Sigmoid colon (tissue), 6 donors: ENCODE measurements at regions not wholly inside any gene's neighbourhood (a gene's known extent, or its start where the extent isn't known, plus 50 kb on each side); places are given as distances from the start of the nearest gene placed in this dataset.

ENCODE experiments used
- DNase-seq: peaks from one replicate; pipeline ENCODE4 v3.0.0-alpha.2; 2019
- H3K27ac ChIP-seq, 4 donors: fragments of 200-600 bp; sonication (generic); one replicate each; pipeline ENCODE4 v1.5.1; 2016 to 2019; ENCODE audit warnings: mild to moderate bottlenecking in 1 of 4
- H3K27me3 ChIP-seq, 3 donors: fragments of 200-600 bp; sonication (generic); one replicate each; pipeline ENCODE4 v1.5.1; 2019; ENCODE audit warnings: mild to moderate bottlenecking in 1 of 3
- H3K36me3 ChIP-seq, 4 donors: fragments of 200-600 bp; sonication (generic); one replicate each; pipeline ENCODE4 v1.5.1; 2016 to 2019
- H3K4me1 ChIP-seq, 4 donors: fragments of 200-600 bp; sonication (generic); one replicate each; pipeline ENCODE4 v1.5.1; 2017 to 2019
- H3K4me3 ChIP-seq, 4 donors: fragments of 200-600 bp; sonication (generic); one replicate each; pipeline ENCODE4 v1.5.1; 2017 to 2019; ENCODE audit warnings: mild to moderate bottlenecking in 2 of 4, moderate library complexity in 1 of 4
- H3K9me3 ChIP-seq, 4 donors: fragments of 200-600 bp in 3 of 4; sonication (generic) in 3 of 4; one replicate each; pipeline versions ENCODE4 v1.5.1 to v1.6.1; 2013 to 2019
- CTCF ChIP-seq, 4 experiments: fragments of 450-650 bp in 3 of 4; fragments of 200-600 bp in 1 of 4; IDR thresholded peaks; one replicate each; pipeline ENCODE4 v1.5.1; 2016 to 2019; ENCODE audit warnings: antibody characterized with exemption in 4 of 4, mild to moderate bottlenecking in 3 of 4, moderate library complexity in 2 of 4
- EP300 ChIP-seq, 4 donors: sonication (generic); formaldehyde crosslinking; IDR thresholded peaks; one replicate each; pipeline ENCODE4 v1.6.1; 2017; ENCODE audit warnings: antibody characterized with exemption in 4 of 4
- POLR2A ChIP-seq, 2 donors: fragments of 450-650 bp; IDR thresholded peaks; one replicate each; pipeline ENCODE4 v1.6.1; 2016; ENCODE audit warnings: antibody characterized with exemption in 2 of 2, mild to moderate bottlenecking in 2 of 2, moderate library complexity in 2 of 2
- POLR2AphosphoS5 ChIP-seq, 4 donors: sonication (generic); formaldehyde crosslinking; IDR thresholded peaks; one replicate each; pipeline ENCODE4 v1.6.1; 2017; ENCODE audit warnings: antibody characterized with exemption in 4 of 4
- WGBS, 2 donors: extraction: QIAGEN DNeasy Blood & Tissue Kit; methylation state at CpG; one replicate each; pipeline ENCODE4 v1.1.7; 2013; 5-methylcytosine and 5-hydroxymethylcytosine counted together
- intact Hi-C: fragments of 100-400 bp; cut with DNase I; formaldehyde crosslinking; loops from one replicate; pipeline ENCODE4 v1.15.1; 2023
- donor health status: healthy with polysubstance abuse.
- donor health status: healthy.

- H3K4me1 ChIP-seq = no peaks in the 10 kb centered on the region
- DNase-seq = no peak
- H3K4me3 ChIP-seq = no peak overlapping the region
- intact Hi-C loops = no loop called here
- no peak overlapping the region for H3K27ac ChIP-seq
- H3K27me3 ChIP-seq = no peaks in the 10 kb centered on the region
- TF ChIP-seq EP300 (IDR thresholded peaks at IDR 0.05) = no peak
- no peak for TF ChIP-seq POLR2AphosphoS5 (IDR thresholded peaks at IDR 0.05)
- TF ChIP-seq POLR2A (IDR thresholded peaks at IDR 0.05) = no peak
- no peak for TF ChIP-seq CTCF (IDR thresholded peaks at IDR 0.05)
- peaks cover 0 to 8% (median 0%) of the 10 kb centered on the region in 4 donors for H3K9me3 ChIP-seq
- no peaks in the 10 kb centered on the region for H3K36me3 ChIP-seq
- 77 to 78% methylated on average over 2 of the region's 2 CpGs for whole genome bisulfite sequencing, 2 donors
These were observed 824.9 kb downstream of the KCNJ2 start for GRCh38 chr17:70994194-70994593.

- TF ChIP-seq POLR2AphosphoS5 (IDR thresholded peaks at IDR 0.05) = no peak
- no peaks in the 10 kb centered on the region for H3K27me3 ChIP-seq
- H3K27ac ChIP-seq = no peak overlapping the region
- no peaks in the 10 kb centered on the region for H3K4me1 ChIP-seq
- intact Hi-C loops = no loop called here
- no peaks in the 10 kb centered on the region for H3K36me3 ChIP-seq
- H3K4me3 ChIP-seq = no peak overlapping the region
- peaks cover 0 to 8% (median 0%) of the 10 kb centered on the region in 4 donors for H3K9me3 ChIP-seq
- DNase-seq = no peak
These were observed 826.7 kb downstream of the KCNJ2 start for GRCh38 chr17:70995997-70996396.

GRCh38 chr17:71003736-71004135 lies 834.4 kb downstream of the KCNJ2 start:
- Histone ChIP-seq H3K4me3 (no peak overlapping the region), H3K9me3 (no peaks in the 10 kb centered on the region), H3K27ac (no peak overlapping the region), H3K27me3 (no peaks in the 10 kb centered on the region), H3K4me1 (no peaks in the 10 kb centered on the region), H3K36me3 (no peaks in the 10 kb centered on the region)
- no peak for TF ChIP-seq POLR2AphosphoS5 (IDR thresholded peaks at IDR 0.05)
- no peak for TF ChIP-seq EP300 (IDR thresholded peaks at IDR 0.05)
- no peak for TF ChIP-seq POLR2A (IDR thresholded peaks at IDR 0.05)
- TF ChIP-seq CTCF (IDR thresholded peaks at IDR 0.05) = no peak
- DNase-seq = no peak
- WGBS, 2 donors = 78 to 84% methylated on average over 12 of the region's 12 CpGs
- intact Hi-C loops = no loop called here

GRCh38 chr17:71004413-71004812 lies 835.1 kb downstream of the KCNJ2 start:
- Histone ChIP-seq H3K36me3 (no peaks in the 10 kb centered on the region), H3K4me1 (no peaks in the 10 kb centered on the region), H3K4me3 (no peak overlapping the region), H3K9me3 (no peaks in the 10 kb centered on the region), H3K27me3 (no peaks in the 10 kb centered on the region), H3K27ac (no peak overlapping the region)
- no peak for DNase-seq
- no peak for TF ChIP-seq CTCF (IDR thresholded peaks at IDR 0.05)
- no peak for TF ChIP-seq EP300 (IDR thresholded peaks at IDR 0.05)
- TF ChIP-seq POLR2A (IDR thresholded peaks at IDR 0.05) = no peak
- TF ChIP-seq POLR2AphosphoS5 (IDR thresholded peaks at IDR 0.05) = no peak
- intact Hi-C loops = no loop called here
- WGBS, 2 donors = 83 to 87% methylated on average over 6 of the region's 6 CpGs

- H3K36me3 ChIP-seq = no peaks in the 10 kb centered on the region
- intact Hi-C loops = no loop called here
- 63 to 66% methylated on average over 4 of the region's 4 CpGs for WGBS, 2 donors
- H3K27me3 ChIP-seq = no peaks in the 10 kb centered on the region
- H3K27ac ChIP-seq = no peak overlapping the region
- TF ChIP-seq EP300 (IDR thresholded peaks at IDR 0.05) = no peak
- TF ChIP-seq POLR2A (IDR thresholded peaks at IDR 0.05) = no peak
- TF ChIP-seq CTCF (IDR thresholded peaks at IDR 0.05) = no peak
- no peak for TF ChIP-seq POLR2AphosphoS5 (IDR thresholded peaks at IDR 0.05)
- no peaks in the 10 kb centered on the region for H3K4me1 ChIP-seq
- H3K9me3 ChIP-seq = no peaks in the 10 kb centered on the region
- no peak for DNase-seq
- no peak overlapping the region for H3K4me3 ChIP-seq
These were observed 842.1 kb downstream of the KCNJ2 start for GRCh38 chr17:71011391-71011790.
